ENCODE measurements at regions not wholly inside any gene's neighbourhood (a gene's known extent, or its start where the extent isn't known, plus 50 kb on each side); places are given as distances from the start of the nearest gene placed in this dataset.

DNA sequence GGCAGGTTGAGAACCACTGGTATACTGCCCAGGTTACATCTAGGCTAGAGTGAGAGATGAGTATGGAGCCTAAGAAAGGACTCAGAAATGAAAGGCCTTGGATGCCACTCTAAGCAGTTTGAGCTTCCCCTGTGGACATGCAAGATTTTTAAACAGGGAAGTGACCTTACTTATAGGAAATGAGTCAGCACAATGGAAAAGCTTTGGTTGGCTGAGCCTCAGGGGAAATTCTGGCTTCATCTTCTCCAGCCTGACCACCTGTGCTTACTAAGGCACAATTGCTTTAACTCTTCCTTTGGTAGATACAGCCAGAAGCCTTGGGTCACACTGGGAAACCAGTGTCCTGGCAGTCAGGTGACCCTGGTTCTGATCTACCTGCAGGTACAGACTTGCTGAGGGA, 380.2 kb upstream of the ZNF462 start:
- no peak for TF ChIP-seq YY1 (IDR thresholded peaks at IDR 0.05; ENCODE audit: insufficient read depth, insufficient read length)
- TF ChIP-seq ZNF274 (IDR thresholded peaks at IDR 0.05; ENCODE audit: low read depth, low read length) = no peak
- TF ChIP-seq SUZ12 (IDR thresholded peaks at IDR 0.05; ENCODE audit: extremely low read depth, insufficient read depth, insufficient read length) = no peak
